Mesothelial cell of epicardium (in vitro differentiated cells): ENCODE measurements at regions not wholly inside any gene's neighbourhood (a gene's known extent, or its start where the extent isn't known, plus 50 kb on each side); places are given as distances from the start of the nearest gene placed in this dataset.

Source experiments
- DNase-seq, 2 experiments: peaks; one replicate each; pipeline ENCODE4 v3.0.0; 2021; ENCODE audit warnings: low spot score in 2 of 2; ENCODE audit not compliant: unreplicated experiment in 2 of 2
- H3K27ac Mint-ChIP-seq: 2 replicates; pipeline ENCODE4 v1.8.0; 2021; ENCODE audit warnings: mixed read lengths
- H3K27me3 Mint-ChIP-seq: 2 replicates; pipeline ENCODE4 v1.8.0; 2021; ENCODE audit warnings: low read depth, mixed read lengths
- H3K36me3 Mint-ChIP-seq: 2 replicates; pipeline ENCODE4 v1.8.0; 2021; ENCODE audit warnings: mixed read lengths
- H3K4me1 Mint-ChIP-seq: 2 replicates; pipeline ENCODE4 v1.8.0; 2021; ENCODE audit warnings: mixed read lengths
- H3K4me3 Mint-ChIP-seq: 2 replicates; pipeline ENCODE4 v1.8.0; 2021; ENCODE audit warnings: mild to moderate bottlenecking, moderate library complexity, mixed read lengths
- H3K9me3 Mint-ChIP-seq: 2 replicates; pipeline ENCODE4 v1.8.0; 2021; ENCODE audit warnings: mixed read lengths
- CTCF ChIP-seq: fragments of 200-600 bp; sonication (generic); IDR thresholded peaks from one replicate; pipeline ENCODE4 v1.5.0; 2021; ENCODE audit warnings: antibody characterized with exemption; ENCODE audit not compliant: unreplicated experiment

GRCh38 chr16:85438981-85439685, 174.0 kb upstream of the GSE1 start:
- Mint-ChIP-seq H3K27me3 (no peaks in the 10 kb centered on the region), H3K4me3 (no peak overlapping the region), H3K27ac (no peak overlapping the region), H3K4me1 (peaks cover 29% of the 10 kb centered on the region), H3K36me3 (peaks cover 2% of the 10 kb centered on the region), H3K9me3 (no peaks in the 10 kb centered on the region)
- DNase-seq: no peak
- no peak for TF ChIP-seq CTCF

- no peak for DNase-seq
- H3K9me3 Mint-ChIP-seq: no peaks in the 10 kb centered on the region
- peaks cover 39% of the 10 kb centered on the region for H3K4me1 Mint-ChIP-seq
- H3K27ac Mint-ChIP-seq: no peak overlapping the region
- peaks cover 2% of the 10 kb centered on the region for H3K36me3 Mint-ChIP-seq
- no peak for TF ChIP-seq CTCF
- H3K4me3 Mint-ChIP-seq: no peak overlapping the region
- no peaks in the 10 kb centered on the region for H3K27me3 Mint-ChIP-seq
Measured at GRCh38 chr16:85440744-85441143, 172.4 kb upstream of the GSE1 start.

GRCh38 chr16:85441189-85441889, 171.8 kb upstream of the GSE1 start:
- no peak overlapping the region for H3K27ac Mint-ChIP-seq
- peaks cover 37% of the 10 kb centered on the region for H3K4me1 Mint-ChIP-seq
- no peak overlapping the region for H3K4me3 Mint-ChIP-seq
- peaks cover 2% of the 10 kb centered on the region for H3K36me3 Mint-ChIP-seq
- DNase-seq: no peak
- H3K27me3 Mint-ChIP-seq: no peaks in the 10 kb centered on the region
- no peak for TF ChIP-seq CTCF
- no peaks in the 10 kb centered on the region for H3K9me3 Mint-ChIP-seq

GRCh38 chr16:85441890-85442670, 171.0 kb upstream of the GSE1 start:
- peaks cover 41% of the 10 kb centered on the region for H3K4me1 Mint-ChIP-seq
- H3K4me3 Mint-ChIP-seq: no peak overlapping the region
- no peak for TF ChIP-seq CTCF
- no peak overlapping the region for H3K27ac Mint-ChIP-seq
- no peaks in the 10 kb centered on the region for H3K27me3 Mint-ChIP-seq
- no peaks in the 10 kb centered on the region for H3K9me3 Mint-ChIP-seq
- no peak for DNase-seq
- H3K36me3 Mint-ChIP-seq: peaks cover 2% of the 10 kb centered on the region

GRCh38 chr16:85443116-85443515, 170.0 kb upstream of the GSE1 start:
- no peaks in the 10 kb centered on the region for H3K9me3 Mint-ChIP-seq
- no peak for DNase-seq
- H3K27ac Mint-ChIP-seq: no peak overlapping the region
- H3K36me3 Mint-ChIP-seq: peaks cover 2% of the 10 kb centered on the region
- no peak for TF ChIP-seq CTCF
- H3K4me1 Mint-ChIP-seq: peaks cover 38% of the 10 kb centered on the region
- H3K27me3 Mint-ChIP-seq: no peaks in the 10 kb centered on the region
- H3K4me3 Mint-ChIP-seq: no peak overlapping the region
